22Rv1 (cell line): ENCODE measurements at regions not wholly inside any gene's neighbourhood (a gene's known extent, or its start where the extent isn't known, plus 50 kb on each side); places are given as distances from the start of the nearest gene placed in this dataset.

Experiments used
- ZFX ChIP-seq: fragments of 450-650 bp; IDR thresholded peaks from 2 replicates; pipeline ENCODE4 v1.6.1; 2017; ENCODE audit warnings: antibody characterized with exemption, borderline replicate concordance
- TF ChIP-seq, protein P1 (sequence below): fragments of 450-650 bp; IDR thresholded peaks from 2 replicates; pipeline ENCODE4 v1.5.1; 2017; ENCODE audit warnings: mild to moderate bottlenecking

- TF ChIP-seq, protein P1, sequence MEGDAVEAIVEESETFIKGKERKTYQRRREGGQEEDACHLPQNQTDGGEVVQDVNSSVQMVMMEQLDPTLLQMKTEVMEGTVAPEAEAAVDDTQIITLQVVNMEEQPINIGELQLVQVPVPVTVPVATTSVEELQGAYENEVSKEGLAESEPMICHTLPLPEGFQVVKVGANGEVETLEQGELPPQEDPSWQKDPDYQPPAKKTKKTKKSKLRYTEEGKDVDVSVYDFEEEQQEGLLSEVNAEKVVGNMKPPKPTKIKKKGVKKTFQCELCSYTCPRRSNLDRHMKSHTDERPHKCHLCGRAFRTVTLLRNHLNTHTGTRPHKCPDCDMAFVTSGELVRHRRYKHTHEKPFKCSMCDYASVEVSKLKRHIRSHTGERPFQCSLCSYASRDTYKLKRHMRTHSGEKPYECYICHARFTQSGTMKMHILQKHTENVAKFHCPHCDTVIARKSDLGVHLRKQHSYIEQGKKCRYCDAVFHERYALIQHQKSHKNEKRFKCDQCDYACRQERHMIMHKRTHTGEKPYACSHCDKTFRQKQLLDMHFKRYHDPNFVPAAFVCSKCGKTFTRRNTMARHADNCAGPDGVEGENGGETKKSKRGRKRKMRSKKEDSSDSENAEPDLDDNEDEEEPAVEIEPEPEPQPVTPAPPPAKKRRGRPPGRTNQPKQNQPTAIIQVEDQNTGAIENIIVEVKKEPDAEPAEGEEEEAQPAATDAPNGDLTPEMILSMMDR = no peak
- TF ChIP-seq ZFX = no peak
Observed at GRCh38 chr11:69970785-69971535, 107.2 kb upstream of the ANO1 start.
